Esophagus squamous epithelium (tissue), 4 donors: ENCODE measurements at regions not wholly inside any gene's neighbourhood (a gene's known extent, or its start where the extent isn't known, plus 50 kb on each side); places are given as distances from the start of the nearest gene placed in this dataset.

Experiments
- CTCF ChIP-seq, 6 experiments: fragments of 450-650 bp in 4 of 6; fragments of 200-600 bp in 2 of 6; sonication (generic) in 2 of 6; IDR thresholded peaks; one replicate each; pipeline ENCODE4 v1.5.1; 2016 to 2019; ENCODE audit warnings: antibody characterized with exemption in 6 of 6, mild to moderate bottlenecking in 4 of 6, moderate library complexity in 4 of 6
- POLR2A ChIP-seq, 4 donors: fragments of 450-650 bp; IDR thresholded peaks; one replicate each; pipeline ENCODE4 v1.6.1; 2017; ENCODE audit warnings: antibody characterized with exemption in 4 of 4, mild to moderate bottlenecking in 4 of 4, moderate library complexity in 3 of 4

GRCh38 chr5:91313757-91314673 is 69.1 kb downstream of the ARRDC3 start:
- TF ChIP-seq CTCF (IDR thresholded peaks at IDR 0.05) = no peak
- peak in 1 of 4 donors; percentile 31 for TF ChIP-seq POLR2A (IDR thresholded peaks at IDR 0.05)
